B cell (primary cell): ENCODE measurements at regions not wholly inside any gene's neighbourhood (a gene's known extent, or its start where the extent isn't known, plus 50 kb on each side); places are given as distances from the start of the nearest gene placed in this dataset.

Source experiments
- CTCF ChIP-seq: fragments of 200-600 bp; IDR thresholded peaks from one replicate; pipeline ENCODE4 v1.8.0; 2022; ENCODE audit warnings: antibody characterized with exemption, mild to moderate bottlenecking
- EZH2 ChIP-seq: IDR thresholded peaks from 2 replicates; pipeline ENCODE4 v1.6.1; 2012; ENCODE audit warnings: borderline replicate concordance, low read depth, mild to moderate bottlenecking, moderate library complexity, low read length; ENCODE audit not compliant: insufficient read depth, poor library complexity, severe bottlenecking

- no peak for TF ChIP-seq CTCF
- no peak for TF ChIP-seq EZH2
Measured at GRCh38 chr7:109178342-109178741, 608.7 kb downstream of the DNAJB9 start.
